HG03520 (cell line): ENCODE measurements at regions not wholly inside any gene's neighbourhood (a gene's known extent, or its start where the extent isn't known, plus 50 kb on each side); places are given as distances from the start of the nearest gene placed in this dataset.
A peak's percentile ranks its signal among the peaks of the same experiment; 100 is the strongest.
"Not testable (repeated sequence)": the region's sequence is repeated elsewhere in the genome, so short reads cannot be mapped to it uniquely, and the experiment has no call there.

ENCODE experiments used
- ATAC-seq: cut with Tn5 transposase; IDR thresholded peaks from one replicate; pipeline ENCODE4 v1.9.1; 2021; ENCODE audit warnings: mild to moderate bottlenecking, moderate library complexity; ENCODE audit not compliant: unreplicated experiment

- ATAC-seq = no peak
These were observed 372.1 kb upstream of the TMEFF2 start for GRCh38 chr2:192566863-192567262.

- no peak for ATAC-seq
These were observed 365.6 kb upstream of the TMEFF2 start for GRCh38 chr2:192560326-192560725.

GRCh38 chr2:192559587-192559986 lies 364.9 kb upstream of the TMEFF2 start:
- ATAC-seq = no peak

GRCh38 chr2:192558637-192559036 lies 363.9 kb upstream of the TMEFF2 start:
- no peak for ATAC-seq

- no peak for ATAC-seq
These were observed 361.0 kb upstream of the TMEFF2 start for GRCh38 chr2:192555740-192556139.

GRCh38 chr2:192551760-192552159 lies 357.0 kb upstream of the TMEFF2 start:
- no peak for ATAC-seq

GRCh38 chr2:192546565-192546964 lies 351.8 kb upstream of the TMEFF2 start:
- no peak for ATAC-seq

GRCh38 chr2:192544371-192544955 lies 349.7 kb upstream of the TMEFF2 start:
- ATAC-seq = no peak

- not testable (repeated sequence) for ATAC-seq
These were observed 347.7 kb upstream of the TMEFF2 start for GRCh38 chr2:192542148-192543066.

GRCh38 chr2:192539306-192539705 lies 344.6 kb upstream of the TMEFF2 start:
- no peak for ATAC-seq

- no peak for ATAC-seq
These were observed 342.3 kb upstream of the TMEFF2 start for GRCh38 chr2:192536922-192537624.

- no peak for ATAC-seq
These were observed 341.5 kb upstream of the TMEFF2 start for GRCh38 chr2:192535956-192536921.

GRCh38 chr2:192534072-192534471 lies 339.3 kb upstream of the TMEFF2 start:
- no peak for ATAC-seq

- ATAC-seq = not testable (repeated sequence)
These were observed 330.0 kb upstream of the TMEFF2 start for GRCh38 chr2:192524642-192525251.

GRCh38 chr2:192524214-192524613 lies 329.5 kb upstream of the TMEFF2 start:
- not testable (repeated sequence) for ATAC-seq

- no peak for ATAC-seq
These were observed 321.2 kb upstream of the TMEFF2 start for GRCh38 chr2:192515937-192516336.

GRCh38 chr2:192513575-192513974 lies 318.8 kb upstream of the TMEFF2 start:
- no peak for ATAC-seq

- ATAC-seq = not testable (repeated sequence)
These were observed 313.2 kb upstream of the TMEFF2 start for GRCh38 chr2:192507836-192508450.

GRCh38 chr2:192500550-192501200 lies 305.9 kb upstream of the TMEFF2 start:
- peak; percentile 92 for ATAC-seq
